Endothelial cell of umbilical vein (primary cell): ENCODE measurements at regions not wholly inside any gene's neighbourhood (a gene's known extent, or its start where the extent isn't known, plus 50 kb on each side); places are given as distances from the start of the nearest gene placed in this dataset.

ENCODE experiments used
- CTCF ChIP-seq, 2 donors: IDR thresholded peaks; 1 replicate in 1 of 2; 2 replicates in 1 of 2; pipeline ENCODE4 v1.5.1; 2011; ENCODE audit warnings: low read length in 2 of 2, mild to moderate bottlenecking in 2 of 2, moderate library complexity in 2 of 2, control low read depth in 1 of 2, inconsistent platforms in 1 of 2, low read depth in 1 of 2; ENCODE audit not compliant: insufficient read depth in 1 of 2; ENCODE audit errors: extremely low read depth in 1 of 2
- FOS ChIP-seq: IDR thresholded peaks from 2 replicates; pipeline ENCODE4 v1.6.1; 2011; ENCODE audit warnings: mild to moderate bottlenecking, low read length, moderate library complexity, borderline replicate concordance; ENCODE audit not compliant: insufficient read depth
- MAX ChIP-seq: IDR thresholded peaks from 2 replicates; pipeline ENCODE4 v1.6.1; 2011; ENCODE audit not compliant: insufficient read depth, insufficient read length
- POLR2A ChIP-seq: IDR thresholded peaks from 2 replicates; pipeline ENCODE4 v1.6.1; 2012; ENCODE audit warnings: low read depth, mild to moderate bottlenecking, control low read depth, low read length

- no peak for TF ChIP-seq CTCF (IDR thresholded peaks at IDR 0.05; ENCODE audit: extremely low read depth in 1 of 2, insufficient read depth in 1 of 2, low read depth in 1 of 2, low read length in 2 of 2)
- no peak for TF ChIP-seq POLR2A
- no peak for TF ChIP-seq MAX
- TF ChIP-seq FOS, result no peak
These were observed 250.9 kb downstream of the DLEU7 start for GRCh38 chr13:50592412-50593155.
